ENCODE measurements at regions not wholly inside any gene's neighbourhood (a gene's known extent, or its start where the extent isn't known, plus 50 kb on each side); places are given as distances from the start of the nearest gene placed in this dataset.

DNA sequence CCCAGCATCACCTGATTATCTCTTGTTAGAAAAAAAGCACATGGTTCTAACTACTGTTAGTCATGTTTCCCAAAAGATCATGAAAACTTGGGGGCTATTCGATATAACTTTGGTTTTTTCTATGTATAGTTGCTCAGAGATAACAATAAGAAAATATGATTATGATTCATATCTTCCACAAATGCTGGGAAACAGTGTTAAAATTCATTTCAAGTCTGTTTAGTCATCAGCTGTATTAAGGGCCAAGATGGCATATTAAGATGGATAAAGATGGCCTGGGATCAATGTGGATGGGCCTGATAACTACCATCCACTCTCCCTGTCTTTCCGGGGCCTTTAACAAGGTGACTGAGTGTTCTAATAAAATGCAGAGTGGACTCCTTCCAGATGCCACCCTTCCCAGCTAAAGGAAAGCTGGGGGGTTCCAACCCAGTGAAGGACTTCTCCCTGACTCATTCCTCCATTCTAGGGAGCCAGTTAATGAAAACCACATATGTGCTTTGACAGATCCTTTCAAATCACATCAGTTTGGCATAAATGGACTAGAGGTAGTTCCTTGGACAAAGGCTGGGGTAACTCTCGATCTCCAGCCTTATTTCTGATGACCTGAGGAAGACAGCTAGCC lies 221.6 kb downstream of the VAPA start:
- no peak for DNase-seq (ENCODE audit: low read depth)
- no peak for TF ChIP-seq CTCF (conservative IDR thresholded peaks at IDR 0.05; ENCODE audit: low read depth, low read length)
- no peak overlapping the region for H3K4me3 ChIP-seq (ENCODE audit: low read length)

GRCh38 chr18:10138719-10139118 lies 224.9 kb downstream of the VAPA start:
- H3K4me3 ChIP-seq (ENCODE audit: low read length): no peak overlapping the region
- DNase-seq (ENCODE audit: low read depth): no peak
- TF ChIP-seq CTCF (conservative IDR thresholded peaks at IDR 0.05; ENCODE audit: low read depth, low read length): no peak

- TF ChIP-seq CTCF (conservative IDR thresholded peaks at IDR 0.05; ENCODE audit: low read depth, low read length): no peak
- no peak overlapping the region for H3K4me3 ChIP-seq (ENCODE audit: low read length)
- no peak for DNase-seq (ENCODE audit: low read depth)
Measured at GRCh38 chr18:10139783-10140410, 226.1 kb downstream of the VAPA start.

DNA sequence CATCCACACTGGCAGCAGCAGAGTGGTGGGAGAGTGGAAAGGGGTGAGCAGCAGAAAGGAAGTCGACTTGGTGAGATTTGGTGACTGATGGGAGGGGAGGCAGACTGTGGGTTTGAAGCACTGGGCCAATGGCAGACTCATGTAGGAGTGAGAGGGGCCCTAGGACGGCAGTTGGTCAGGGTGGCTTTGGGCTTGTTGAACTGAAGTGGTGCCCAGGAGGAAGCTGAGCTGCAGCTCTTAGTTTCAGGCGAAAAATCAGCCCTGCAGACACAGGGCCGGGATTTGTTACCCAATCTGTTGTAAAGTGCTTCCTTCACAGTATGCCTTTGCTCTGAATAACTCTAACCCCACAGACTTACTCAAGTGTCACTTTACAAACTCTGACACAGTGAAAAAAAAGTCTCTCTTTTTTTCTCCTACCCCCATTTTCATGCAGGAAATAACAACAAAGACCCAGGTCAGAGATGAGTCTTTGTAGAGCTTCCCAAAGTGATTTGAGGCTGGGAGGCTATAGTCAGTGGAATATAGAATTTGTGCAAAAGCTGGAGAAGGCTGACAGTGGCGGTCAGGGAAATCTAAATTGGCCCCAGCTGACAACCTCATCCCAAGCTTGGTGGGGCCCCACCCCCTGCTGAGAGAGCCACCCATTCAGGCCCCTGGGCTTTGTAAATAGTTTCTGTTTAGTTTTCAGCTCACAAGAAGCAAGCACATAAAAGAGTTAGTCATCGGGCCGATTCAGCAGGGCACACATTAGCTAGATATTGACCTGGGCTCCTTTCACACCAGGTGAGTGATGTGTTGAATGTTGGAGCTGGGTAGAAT lies 226.9 kb downstream of the VAPA start:
- H3K4me3 ChIP-seq (ENCODE audit: low read length): no peak overlapping the region
- no peak for TF ChIP-seq CTCF (conservative IDR thresholded peaks at IDR 0.05; ENCODE audit: low read depth, low read length)
- DNase-seq (ENCODE audit: low read depth): no peak

DNA sequence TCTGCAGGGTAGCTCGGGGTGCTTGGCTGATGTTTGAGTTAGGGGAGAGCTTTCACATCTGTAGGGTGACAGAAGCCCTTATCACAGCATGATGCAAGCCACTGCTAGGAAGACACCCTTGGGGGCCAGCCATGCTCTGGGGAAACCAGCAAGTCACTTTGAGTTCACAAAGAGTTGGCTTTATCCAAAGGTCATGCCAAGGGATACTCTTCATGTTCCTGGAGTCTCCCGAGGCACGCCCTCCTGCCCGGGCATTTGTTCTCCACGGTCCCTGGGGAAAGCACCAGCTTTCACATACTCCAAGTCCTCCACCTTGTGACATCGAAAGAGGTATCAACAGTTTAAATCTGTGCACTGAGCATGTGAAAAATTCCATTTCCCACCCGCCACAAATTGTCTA lies 227.7 kb downstream of the VAPA start:
- no peak for TF ChIP-seq CTCF (conservative IDR thresholded peaks at IDR 0.05; ENCODE audit: low read depth, low read length)
- DNase-seq (ENCODE audit: low read depth): no peak
- no peak overlapping the region for H3K4me3 ChIP-seq (ENCODE audit: low read length)

DNA sequence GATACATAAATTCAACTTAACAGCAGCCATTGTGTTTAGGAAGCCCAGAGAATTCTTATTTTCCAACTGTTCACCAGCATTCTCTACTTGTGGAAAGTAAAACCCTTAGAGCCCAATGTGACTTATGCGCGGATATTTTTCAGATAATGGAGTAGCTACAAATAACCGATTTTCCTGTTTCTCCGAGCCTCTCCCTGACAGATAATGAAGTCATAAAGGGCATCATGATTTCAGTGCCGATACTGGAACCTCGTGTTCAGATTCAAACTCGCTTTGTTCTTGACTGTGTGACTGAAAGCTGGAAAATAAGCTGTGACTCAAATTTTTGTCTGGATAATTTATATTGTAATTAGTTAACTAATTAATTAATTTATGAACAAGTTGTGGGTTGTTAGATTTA lies 228.2 kb downstream of the VAPA start:
- no peak for TF ChIP-seq CTCF (conservative IDR thresholded peaks at IDR 0.05; ENCODE audit: low read depth, low read length)
- no peak overlapping the region for H3K4me3 ChIP-seq (ENCODE audit: low read length)
- DNase-seq (ENCODE audit: low read depth): no peak
